Caco-2 (cell line): ENCODE measurements at regions not wholly inside any gene's neighbourhood (a gene's known extent, or its start where the extent isn't known, plus 50 kb on each side); places are given as distances from the start of the nearest gene placed in this dataset.

Experiments used
- BruUV-seq: library from RNA; stranded (reverse); fragments of 400-500 nt; replicated peaks from 2 replicates; lab custom pipeline; 2021; lab: Mats Ljungman, UMichigan
- CTCF ChIA-PET: fragments of 300-600 bp; sonication (Branson Sonifier 250); formaldehyde crosslinking; loops from one replicate; lab custom pipeline; 2022; ENCODE audit warnings: antibody characterized with exemption; lab: Charles Lee
- POLR2A ChIA-PET: fragments of 300-600 bp; sonication (Branson Sonifier 250); formaldehyde crosslinking; loops from one replicate; lab custom pipeline; 2022; ENCODE audit warnings: antibody characterized with exemption; lab: Charles Lee
- DNase-seq, 2 experiments: peaks; one replicate each; pipeline versions ENCODE4 v3.0.0 to v3.0.0-alpha.2; 2020 to 2022
- H3K27me3 ChIP-seq: replicated peaks from 2 replicates; pipeline ENCODE4 v1.6.0; 2011; ENCODE audit warnings: low read length; ENCODE audit not compliant: control insufficient read depth, insufficient read depth
- H3K36me3 ChIP-seq: 2 replicates; pipeline ENCODE4 v1.5.1; 2011; ENCODE audit warnings: low read length; ENCODE audit not compliant: control insufficient read depth, insufficient read depth
- H3K4me1 ChIP-seq: fragments of 250-450 bp; sonication (Bioruptor Pico); 2 replicates; pipeline ENCODE4 v1.5.1; 2020; ENCODE audit warnings: mild to moderate bottlenecking
- H3K4me3 ChIP-seq: 2 replicates; pipeline ENCODE4 v1.5.1; 2011; ENCODE audit warnings: low read depth, mild to moderate bottlenecking, control low read depth, low read length
- H3K9me3 ChIP-seq: fragments of 250-450 bp; sonication (Bioruptor Pico); 2 replicates; pipeline ENCODE4 v1.5.1; 2020; ENCODE audit warnings: mild to moderate bottlenecking, moderate library complexity
- H3K27ac Mint-ChIP-seq: one replicate; pipeline ENCODE4 v1.8.0; 2022; ENCODE audit warnings: mixed read lengths; ENCODE audit not compliant: unreplicated experiment
- H3K27me3 Mint-ChIP-seq: one replicate; pipeline ENCODE4 v1.8.0; 2022; ENCODE audit warnings: mixed read lengths; ENCODE audit not compliant: insufficient read depth, unreplicated experiment
- H3K36me3 Mint-ChIP-seq: one replicate; pipeline ENCODE4 v1.8.0; 2022; ENCODE audit warnings: mild to moderate bottlenecking, mixed read lengths; ENCODE audit not compliant: insufficient read depth, unreplicated experiment
- H3K4me1 Mint-ChIP-seq: one replicate; pipeline ENCODE4 v1.8.0; 2022; ENCODE audit warnings: low read depth, mixed read lengths; ENCODE audit not compliant: unreplicated experiment
- H3K4me3 Mint-ChIP-seq: one replicate; pipeline ENCODE4 v1.8.0; 2022; ENCODE audit warnings: mild to moderate bottlenecking, moderate library complexity, mixed read lengths; ENCODE audit not compliant: unreplicated experiment
- H3K9me3 Mint-ChIP-seq: one replicate; pipeline ENCODE4 v1.8.0; 2022; ENCODE audit warnings: mixed read lengths; ENCODE audit not compliant: unreplicated experiment
- CTCF ChIP-seq, 2 experiments: fragments of 200-600 bp in 1 of 2; IDR thresholded peaks; 1 replicate in 1 of 2; 2 replicates in 1 of 2; pipeline versions ENCODE4 v1.5.1 to v1.8.0; 2011 to 2022; ENCODE audit warnings: antibody characterized with exemption in 1 of 2, control low read depth in 1 of 2, inconsistent platforms in 1 of 2, low read depth in 1 of 2, low read length in 1 of 2, mild to moderate bottlenecking in 1 of 2, moderate library complexity in 1 of 2; ENCODE audit not compliant: insufficient read depth in 1 of 2, severe bottlenecking in 1 of 2, unreplicated experiment in 1 of 2
- intact Hi-C: fragments of 100-400 bp; cut with micrococcal nuclease; formaldehyde crosslinking; loops from one replicate; pipeline ENCODE4 v1.10.0; 2022; ENCODE audit not compliant: unreplicated experiment

GRCh38 chr15:93164409-93164808 lies 75.4 kb upstream of the RGMA start:
- Mint-ChIP-seq H3K27ac (no peak overlapping the region), H3K36me3 (peaks cover 4% of the 10 kb centered on the region), H3K27me3 (peaks cover 18% of the 10 kb centered on the region), H3K4me1 (no peaks in the 10 kb centered on the region), H3K9me3 (no peaks in the 10 kb centered on the region), H3K4me3 (no peak overlapping the region)
- TF ChIP-seq CTCF (IDR thresholded peaks at IDR 0.05; ENCODE audit: insufficient read depth in 1 of 2, low read depth in 1 of 2, low read length in 1 of 2, severe bottlenecking in 1 of 2, unreplicated experiment in 1 of 2): no peak
- intact Hi-C loops: no loop called here
- Histone ChIP-seq H3K4me3 (no peak overlapping the region), H3K9me3 (no peaks in the 10 kb centered on the region), H3K4me1 (no peaks in the 10 kb centered on the region), H3K27me3 (no peaks in the 10 kb centered on the region), H3K36me3 (no peaks in the 10 kb centered on the region)
- no TSS peak for BruUV-seq
- POLR2A ChIA-PET: no interaction called here
- DNase-seq: no peak
- CTCF ChIA-PET: no interaction called here

- Mint-ChIP-seq H3K27ac (no peak overlapping the region), H3K36me3 (peaks cover 4% of the 10 kb centered on the region), H3K4me3 (no peak overlapping the region), H3K9me3 (no peaks in the 10 kb centered on the region), H3K27me3 (peaks cover 10% of the 10 kb centered on the region), H3K4me1 (no peaks in the 10 kb centered on the region)
- no peak for TF ChIP-seq CTCF (IDR thresholded peaks at IDR 0.05; ENCODE audit: insufficient read depth in 1 of 2, low read depth in 1 of 2, low read length in 1 of 2, severe bottlenecking in 1 of 2, unreplicated experiment in 1 of 2)
- BruUV-seq: no TSS peak
- ChIA-PET CTCF (interaction anchor here (0.7 kb wide), 1 partner anchor 910 kb away, joined by 4 read pairs; no protein-coding TSS in a partner anchor), POLR2A (no interaction called here)
- no peaks in the 10 kb centered on the region for H3K27me3 ChIP-seq
- H3K4me1 ChIP-seq: no peaks in the 10 kb centered on the region
- H3K9me3 ChIP-seq: no peaks in the 10 kb centered on the region
- H3K4me3 ChIP-seq: no peak overlapping the region
- intact Hi-C loops: no loop called here
- H3K36me3 ChIP-seq: no peaks in the 10 kb centered on the region
- no peak for DNase-seq
These were observed 73.5 kb upstream of the RGMA start for GRCh38 chr15:93162560-93162959.

GRCh38 chr15:93159930-93160329 lies 70.9 kb upstream of the RGMA start:
- DNase-seq: no peak
- no peaks in the 10 kb centered on the region for H3K9me3 Mint-ChIP-seq
- no peaks in the 10 kb centered on the region for H3K4me1 Mint-ChIP-seq
- no peak overlapping the region for H3K27ac Mint-ChIP-seq
- Histone ChIP-seq H3K27me3 (no peaks in the 10 kb centered on the region), H3K4me3 (no peak overlapping the region), H3K4me1 (no peaks in the 10 kb centered on the region), H3K36me3 (no peaks in the 10 kb centered on the region), H3K9me3 (no peaks in the 10 kb centered on the region)
- POLR2A ChIA-PET: no interaction called here
- CTCF ChIA-PET: no interaction called here
- H3K36me3 Mint-ChIP-seq: peaks cover 4% of the 10 kb centered on the region
- H3K4me3 Mint-ChIP-seq: no peak overlapping the region
- H3K27me3 Mint-ChIP-seq: peaks cover 7% of the 10 kb centered on the region
- TF ChIP-seq CTCF (IDR thresholded peaks at IDR 0.05; ENCODE audit: insufficient read depth in 1 of 2, low read depth in 1 of 2, low read length in 1 of 2, severe bottlenecking in 1 of 2, unreplicated experiment in 1 of 2): no peak
- BruUV-seq: no TSS peak
- intact Hi-C loops: no loop called here
